K562 (cell line): ENCODE measurements at regions not wholly inside any gene's neighbourhood (a gene's known extent, or its start where the extent isn't known, plus 50 kb on each side); places are given as distances from the start of the nearest gene placed in this dataset.

Experiments used
- RREB1 ChIP-seq: fragments of 250-450 bp; sonication (Bioruptor Pico); IDR thresholded peaks from 2 replicates; pipeline ENCODE4 v1.4.0; 2020
- ZBTB40 ChIP-seq, 2 experiments: fragments of 450-650 bp in 1 of 2; sonication (generic) in 1 of 2; formaldehyde crosslinking in 1 of 2; IDR thresholded peaks; 2 replicates each; pipeline versions ENCODE4 v1.7.1 to v1.9.0; 2016 to 2022; ENCODE audit warnings: inconsistent platforms in 1 of 2, mild to moderate bottlenecking in 1 of 2, missing genetic modification reagents in 1 of 2
- ZNF395 ChIP-seq: fragments of 200-800 bp; sonication (Bioruptor generic); IDR thresholded peaks from 2 replicates; pipeline ENCODE4 v1.6.1; 2017; ENCODE audit warnings: missing genetic modification characterization, missing compliant biosample characterization
- ZNF592 ChIP-seq: fragments of 450-650 bp; IDR thresholded peaks from 2 replicates; pipeline ENCODE4 v1.6.1; 2017; ENCODE audit warnings: antibody characterized with exemption, mild to moderate bottlenecking

GRCh38 chr3:32048487-32049182, 57.8 kb upstream of the GPD1L start (continued):
- TF ChIP-seq RREB1 (CRISPR knock-in tag) (peak; percentile 96), ZBTB40 (IDR thresholded peaks at IDR 0.05) (no peak), ZBTB40 (CRISPR knock-in tag; IDR thresholded peaks at IDR 0.05) (no peak), ZNF592 (peak; percentile 84), ZNF395 (CRISPR knock-in tag) (peak; percentile 98)
